Muscle of arm (tissue), 1 donor: ENCODE measurements at regions not wholly inside any gene's neighbourhood (a gene's known extent, or its start where the extent isn't known, plus 50 kb on each side); places are given as distances from the start of the nearest gene placed in this dataset.
"Not testable (repeated sequence)": the region's sequence is repeated elsewhere in the genome, so short reads cannot be mapped to it uniquely, and the experiment has no call there.

Experiments
- DNase-seq: peaks from one replicate; pipeline ENCODE4 v3.0.0-alpha.2; 2013

GRCh38 chr11:90326647-90327046, 103.8 kb upstream of the CHORDC1 start:
- DNase-seq: no peak

GRCh38 chr11:90323289-90323688, 100.4 kb upstream of the CHORDC1 start:
- no peak for DNase-seq

- no peak for DNase-seq
These were observed 98.2 kb upstream of the CHORDC1 start for GRCh38 chr11:90321018-90321417.

GRCh38 chr11:90318651-90319050, 95.8 kb upstream of the CHORDC1 start:
- DNase-seq: no peak

GRCh38 chr11:90310210-90310609, 87.4 kb upstream of the CHORDC1 start:
- DNase-seq: no peak

- no peak for DNase-seq
These were observed 86.8 kb upstream of the CHORDC1 start for GRCh38 chr11:90309693-90310092.

GRCh38 chr11:90294526-90294925, 71.7 kb upstream of the CHORDC1 start:
- DNase-seq: no peak

- no peak for DNase-seq
These were observed 71.2 kb upstream of the CHORDC1 start for GRCh38 chr11:90294091-90294490.

- DNase-seq: peak; percentile 19
These were observed 65.5 kb upstream of the CHORDC1 start for GRCh38 chr11:90288212-90288821.

GRCh38 chr11:90286640-90287039, 63.8 kb upstream of the CHORDC1 start:
- no peak for DNase-seq

- no peak for DNase-seq
These were observed 61.3 kb upstream of the CHORDC1 start for GRCh38 chr11:90284171-90284570.

GRCh38 chr11:90282551-90283071, 59.8 kb upstream of the CHORDC1 start:
- not testable (repeated sequence) for DNase-seq

GRCh38 chr11:90274362-90274761, 51.5 kb upstream of the CHORDC1 start:
- no peak for DNase-seq
